LNCAP (cell line): ENCODE measurements at regions not wholly inside any gene's neighbourhood (a gene's known extent, or its start where the extent isn't known, plus 50 kb on each side); places are given as distances from the start of the nearest gene placed in this dataset.

Experiments
- TF ChIP-seq, protein P1 (sequence below): fragments of 450-650 bp; IDR thresholded peaks from 2 replicates; pipeline ENCODE4 v1.5.1; 2017; ENCODE audit warnings: mild to moderate bottlenecking

DNA sequence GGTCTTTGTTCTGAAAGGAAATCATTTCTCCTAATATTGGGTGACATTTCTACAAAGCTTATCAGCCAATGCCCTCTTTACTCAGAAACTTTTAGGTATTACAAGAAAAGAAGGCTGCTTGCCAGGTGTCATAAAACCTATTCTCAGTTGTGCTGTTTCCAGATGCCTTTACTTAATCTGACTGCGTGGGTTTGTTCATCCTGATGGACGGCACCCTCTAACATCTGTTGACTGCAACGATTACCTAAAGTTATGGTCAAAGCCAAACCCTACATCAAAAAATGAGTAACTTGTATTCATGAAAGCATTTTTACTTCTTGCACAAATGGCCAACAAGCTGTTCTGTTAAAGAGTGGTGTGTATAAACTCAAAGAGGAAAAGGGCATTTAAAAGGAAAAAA is 207.7 kb upstream of the PDZRN3 start:
- TF ChIP-seq, protein P1, sequence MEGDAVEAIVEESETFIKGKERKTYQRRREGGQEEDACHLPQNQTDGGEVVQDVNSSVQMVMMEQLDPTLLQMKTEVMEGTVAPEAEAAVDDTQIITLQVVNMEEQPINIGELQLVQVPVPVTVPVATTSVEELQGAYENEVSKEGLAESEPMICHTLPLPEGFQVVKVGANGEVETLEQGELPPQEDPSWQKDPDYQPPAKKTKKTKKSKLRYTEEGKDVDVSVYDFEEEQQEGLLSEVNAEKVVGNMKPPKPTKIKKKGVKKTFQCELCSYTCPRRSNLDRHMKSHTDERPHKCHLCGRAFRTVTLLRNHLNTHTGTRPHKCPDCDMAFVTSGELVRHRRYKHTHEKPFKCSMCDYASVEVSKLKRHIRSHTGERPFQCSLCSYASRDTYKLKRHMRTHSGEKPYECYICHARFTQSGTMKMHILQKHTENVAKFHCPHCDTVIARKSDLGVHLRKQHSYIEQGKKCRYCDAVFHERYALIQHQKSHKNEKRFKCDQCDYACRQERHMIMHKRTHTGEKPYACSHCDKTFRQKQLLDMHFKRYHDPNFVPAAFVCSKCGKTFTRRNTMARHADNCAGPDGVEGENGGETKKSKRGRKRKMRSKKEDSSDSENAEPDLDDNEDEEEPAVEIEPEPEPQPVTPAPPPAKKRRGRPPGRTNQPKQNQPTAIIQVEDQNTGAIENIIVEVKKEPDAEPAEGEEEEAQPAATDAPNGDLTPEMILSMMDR = no peak

DNA sequence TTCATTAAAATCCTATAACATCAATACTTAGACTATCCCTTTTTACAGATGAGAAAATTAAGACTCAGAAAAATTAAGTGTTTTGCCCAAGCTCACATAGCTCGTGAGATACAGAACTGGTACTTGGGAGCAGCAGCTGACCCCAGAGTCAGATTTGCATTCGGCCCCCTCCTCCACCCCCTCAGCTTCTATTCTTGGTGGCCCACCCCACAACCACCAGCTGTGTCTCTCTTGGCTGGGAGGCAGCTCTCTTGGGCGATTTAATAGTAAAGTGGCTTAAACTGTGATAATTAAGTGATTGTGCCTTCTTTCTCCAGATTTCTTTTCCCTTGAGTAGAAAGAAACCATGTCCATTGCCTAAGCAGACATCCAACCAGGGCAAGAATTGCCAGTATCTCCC is 203.6 kb upstream of the PDZRN3 start:
- TF ChIP-seq, protein P1 = no peak

DNA sequence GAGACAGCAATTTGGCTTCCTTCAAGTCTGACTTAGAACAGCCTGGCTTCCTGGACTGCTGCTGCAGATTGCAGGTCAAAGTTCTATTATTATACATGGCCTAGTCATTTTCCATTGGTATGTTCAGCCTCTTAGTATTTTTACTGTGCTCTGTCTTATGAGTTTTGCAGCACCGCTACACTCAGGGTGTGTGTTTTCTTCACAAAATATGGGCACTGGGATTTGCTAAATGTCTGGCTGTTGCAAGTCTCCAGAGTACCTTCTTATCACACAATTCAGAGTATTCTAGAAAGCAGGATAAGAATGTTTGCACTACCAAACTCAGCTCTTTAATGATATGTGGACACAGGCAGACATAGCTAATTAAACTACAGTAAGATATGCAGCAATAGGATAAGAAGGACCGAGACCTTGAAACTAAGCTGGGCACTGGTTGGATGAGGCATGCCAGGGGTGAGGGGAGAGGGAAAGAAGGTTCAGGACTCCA is 203.0 kb upstream of the PDZRN3 start:
- TF ChIP-seq, protein P1 = no peak

DNA sequence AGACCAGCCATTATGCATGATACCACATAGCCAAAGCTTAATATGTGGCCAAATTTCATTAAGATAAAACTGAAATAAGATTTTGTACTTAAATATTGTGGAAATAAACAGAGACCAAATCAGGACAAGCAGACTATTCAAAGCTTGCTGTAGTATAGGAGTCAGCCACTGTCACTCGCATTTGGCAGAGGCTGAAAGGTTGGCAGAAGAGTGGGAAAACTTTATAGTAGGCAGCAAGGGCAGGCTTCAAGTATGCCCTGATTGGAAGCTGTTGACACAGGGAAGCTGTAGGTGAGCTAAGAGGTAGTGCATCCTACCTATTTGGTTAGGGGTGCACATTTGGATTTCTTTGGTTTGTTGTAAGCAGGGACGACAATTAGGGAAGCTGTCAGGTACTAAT is 202.5 kb upstream of the PDZRN3 start:
- TF ChIP-seq, protein P1 = no peak

DNA sequence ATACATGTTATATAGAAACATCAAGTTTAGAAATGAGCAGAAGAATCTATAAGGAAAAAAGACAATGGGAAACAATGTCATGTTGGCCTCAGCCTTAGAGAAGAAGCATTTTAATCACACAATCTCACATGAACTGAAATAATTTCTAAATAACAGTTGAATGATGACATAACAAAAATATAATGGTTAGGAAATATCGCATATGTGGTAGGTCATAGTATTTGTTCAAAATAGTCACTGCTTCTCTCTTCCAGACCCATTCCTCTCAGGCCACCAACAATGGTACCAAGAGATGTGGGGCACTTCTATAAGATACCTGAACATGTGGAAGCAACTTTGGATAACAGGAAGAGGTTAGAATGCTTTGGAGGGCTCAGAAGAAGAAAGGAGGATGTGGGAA is 195.7 kb upstream of the PDZRN3 start:
- TF ChIP-seq, protein P1 = no peak

DNA sequence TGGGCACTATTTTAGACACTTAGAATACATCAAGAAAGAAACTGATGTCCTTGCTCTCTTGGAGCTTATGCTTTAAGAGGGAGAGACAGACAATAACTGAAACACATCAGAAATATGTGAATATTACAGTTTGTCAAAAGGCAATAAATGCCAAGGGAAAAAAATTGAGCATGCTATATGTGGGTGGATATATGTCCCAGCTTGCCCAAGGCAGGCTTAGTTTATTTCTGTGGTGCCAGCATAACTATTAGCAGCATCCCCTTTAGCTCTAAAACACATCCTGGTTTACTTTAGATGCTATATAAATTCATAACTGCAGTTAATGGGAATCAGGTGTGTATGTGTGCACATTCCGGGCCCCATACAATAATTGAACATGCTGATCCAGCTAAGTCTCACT is 191.2 kb upstream of the PDZRN3 start:
- TF ChIP-seq, protein P1 = no peak

DNA sequence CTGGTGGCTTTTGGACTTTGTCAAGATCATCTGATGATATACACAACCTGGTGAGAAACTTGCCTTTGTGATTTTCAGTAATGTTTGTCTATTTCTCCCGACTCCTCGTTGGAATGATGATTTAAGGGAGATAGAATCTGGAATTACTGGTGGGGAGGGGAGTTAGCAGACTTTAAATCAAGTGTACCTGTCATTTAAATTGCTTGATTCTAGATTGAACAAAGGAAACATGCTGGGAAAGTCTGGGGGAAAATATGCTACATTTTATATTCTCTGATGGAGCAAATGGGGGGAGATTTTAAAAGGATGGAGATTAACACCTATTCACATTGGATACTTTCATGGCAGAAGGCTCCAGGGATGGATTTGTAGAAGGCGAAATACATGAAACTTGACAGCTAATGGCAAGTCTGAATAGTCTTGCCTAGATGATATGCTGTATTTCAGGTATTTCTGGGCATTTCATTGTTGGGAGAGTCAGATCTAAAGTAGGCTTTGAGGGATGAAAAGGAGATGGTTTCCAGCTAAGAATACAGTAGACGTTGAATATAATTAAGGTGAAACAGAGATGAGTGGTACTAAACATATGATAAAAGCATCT is 189.1 kb upstream of the PDZRN3 start:
- TF ChIP-seq, protein P1 = no peak

DNA sequence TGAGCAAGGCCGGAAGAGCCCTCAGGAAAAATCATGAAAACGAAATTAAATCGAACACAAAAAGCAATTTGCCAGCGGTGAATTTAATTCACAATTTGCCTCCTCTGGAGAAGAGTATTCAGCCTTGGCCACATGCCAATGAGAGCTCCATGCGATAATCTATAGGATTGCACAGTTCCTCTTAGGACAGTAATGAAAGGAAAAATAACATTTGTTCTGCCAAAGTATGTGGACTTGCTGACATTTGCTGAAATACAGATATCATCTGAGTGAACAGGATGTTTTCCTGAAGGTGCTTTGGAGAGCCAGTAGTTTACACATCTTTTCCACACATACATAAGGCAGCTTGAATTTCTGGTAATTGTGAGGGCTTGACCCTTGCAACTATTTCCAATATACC is 188.6 kb upstream of the PDZRN3 start:
- TF ChIP-seq, protein P1 = no peak
